IPS-NIHi7 (cell line): ENCODE measurements at regions not wholly inside any gene's neighbourhood (a gene's known extent, or its start where the extent isn't known, plus 50 kb on each side); places are given as distances from the start of the nearest gene placed in this dataset.
A peak's percentile ranks its signal among the peaks of the same experiment; 100 is the strongest.

Source experiments
- DNase-seq: peaks from one replicate; pipeline ENCODE4 v3.0.0; 2012; ENCODE audit warnings: mixed read lengths; ENCODE audit errors: extremely low spot score

GRCh38 chr4:184310171-184310567 lies 92.5 kb upstream of the ENPP6 start:
- DNase-seq: peak; percentile 52

GRCh38 chr4:184309241-184310170 lies 91.8 kb upstream of the ENPP6 start:
- DNase-seq: no peak

GRCh38 chr4:184306949-184307348 lies 89.3 kb upstream of the ENPP6 start:
- no peak for DNase-seq

GRCh38 chr4:184306470-184306869 lies 88.8 kb upstream of the ENPP6 start:
- DNase-seq: no peak

- DNase-seq: no peak
Observed at GRCh38 chr4:184300816-184301215, 83.1 kb upstream of the ENPP6 start.

- DNase-seq: no peak
Observed at GRCh38 chr4:184298254-184298653, 80.6 kb upstream of the ENPP6 start.

GRCh38 chr4:184295206-184295605 lies 77.5 kb upstream of the ENPP6 start:
- no peak for DNase-seq

- no peak for DNase-seq
Observed at GRCh38 chr4:184294606-184295133, 77.0 kb upstream of the ENPP6 start.

GRCh38 chr4:184293552-184293951 lies 75.9 kb upstream of the ENPP6 start:
- no peak for DNase-seq

GRCh38 chr4:184292877-184293276 lies 75.2 kb upstream of the ENPP6 start:
- no peak for DNase-seq

GRCh38 chr4:184292465-184292867 lies 74.8 kb upstream of the ENPP6 start:
- no peak for DNase-seq

GRCh38 chr4:184289179-184289535 lies 71.5 kb upstream of the ENPP6 start:
- no peak for DNase-seq

- no peak for DNase-seq
Observed at GRCh38 chr4:184288451-184289178, 70.9 kb upstream of the ENPP6 start.

GRCh38 chr4:184287697-184288255 lies 70.1 kb upstream of the ENPP6 start:
- no peak for DNase-seq

- DNase-seq: no peak
Observed at GRCh38 chr4:184286358-184286757, 68.7 kb upstream of the ENPP6 start.

GRCh38 chr4:184284742-184285141 lies 67.1 kb upstream of the ENPP6 start:
- no peak for DNase-seq

- DNase-seq: no peak
Observed at GRCh38 chr4:184284336-184284690, 66.6 kb upstream of the ENPP6 start.

- DNase-seq: no peak
Observed at GRCh38 chr4:184283659-184284335, 66.1 kb upstream of the ENPP6 start.

GRCh38 chr4:184282895-184283654 lies 65.4 kb upstream of the ENPP6 start:
- no peak for DNase-seq

- DNase-seq: no peak
Observed at GRCh38 chr4:184282251-184282713, 64.6 kb upstream of the ENPP6 start.
